NCI-H187 treated with DMSO at 0.1 percent for 48 hours (cell line): ENCODE measurements at regions not wholly inside any gene's neighbourhood (a gene's known extent, or its start where the extent isn't known, plus 50 kb on each side); places are given as distances from the start of the nearest gene placed in this dataset.
"Not testable (repeated sequence)": the region's sequence is repeated elsewhere in the genome, so short reads cannot be mapped to it uniquely, and the experiment has no call there.

ENCODE experiments used
- DNase-seq: peaks from one replicate; lab custom pipeline; 2025; lab: John Stamatoyannopoulos, UW

- DNase-seq = no peak
Measured at GRCh38 chr10:56449770-56450169, 88.7 kb upstream of the ZWINT start.

- not testable (repeated sequence) for DNase-seq
Measured at GRCh38 chr10:56447613-56448012, 86.6 kb upstream of the ZWINT start.

DNA sequence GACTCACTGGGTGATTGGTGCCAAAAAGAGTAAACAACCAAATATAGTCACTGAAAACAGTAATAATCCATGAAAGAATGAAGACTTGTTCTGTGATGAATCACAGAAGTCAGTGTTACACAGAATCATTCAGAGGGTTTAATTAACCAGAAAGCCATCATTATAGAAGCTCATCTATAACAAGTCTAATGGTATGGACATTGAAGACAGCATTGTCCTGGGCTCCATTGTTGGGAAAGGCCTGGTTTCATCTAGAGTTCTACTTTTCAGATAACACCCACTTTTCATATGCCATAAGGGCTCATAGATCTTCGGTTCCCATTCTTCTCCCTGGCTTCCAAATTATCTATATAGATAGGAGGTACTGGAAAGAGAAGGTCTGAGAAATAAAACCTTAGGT is 80.3 kb upstream of the ZWINT start:
- not testable (repeated sequence) for DNase-seq
